ENCODE measurements at regions not wholly inside any gene's neighbourhood (a gene's known extent, or its start where the extent isn't known, plus 50 kb on each side); places are given as distances from the start of the nearest gene placed in this dataset.

- DNase-seq = no peak
Measured at GRCh38 chr4:14309431-14309830, 681.9 kb upstream of the BOD1L1 start.

GRCh38 chr4:14313757-14314156 lies 686.2 kb upstream of the BOD1L1 start:
- Histone ChIP-seq H3K27me3 (ENCODE audit: control insufficient read depth, insufficient read depth, low read length) (no peaks in the 10 kb centered on the region), H3K4me1 (ENCODE audit: control insufficient read depth, insufficient read depth, low read length, poor library complexity, severe bottlenecking) (no peaks in the 10 kb centered on the region)

More at GRCh38 chr4:14309431-14309830, 681.9 kb upstream of the BOD1L1 start:
- H3K9me3 ChIP-seq (ENCODE audit: control insufficient read depth in 2 of 2, low read length in 2 of 2) = no peaks in the 10 kb centered on the region
- H3K4me1 Mint-ChIP-seq = no peaks in the 10 kb centered on the region
- H3K4me3 ChIP-seq (ENCODE audit: low read depth, low read length) = no peak overlapping the region
- H3K36me3 Mint-ChIP-seq = no peaks in the 10 kb centered on the region
- peaks cover 0 to 6% (median 2%) of the 10 kb centered on the region in 7 donors for H3K9me3 Mint-ChIP-seq
- H3K27ac Mint-ChIP-seq = no peak overlapping the region
- no peaks in the 10 kb centered on the region for H3K4me1 ChIP-seq (ENCODE audit: control insufficient read depth, insufficient read depth, low read length, poor library complexity, severe bottlenecking)
- no peaks in the 10 kb centered on the region for H3K36me3 ChIP-seq (ENCODE audit: control insufficient read depth, insufficient read depth, low read length)
- no peak overlapping the region for H3K4me3 Mint-ChIP-seq
- no peaks in the 10 kb centered on the region for H3K27me3 ChIP-seq (ENCODE audit: control insufficient read depth, insufficient read depth, low read length)
- no peak overlapping the region for H3K27ac ChIP-seq (ENCODE audit: insufficient read depth, low read length, poor library complexity, severe bottlenecking)
- ATAC-seq (ENCODE audit: low read depth in 2 of 2) = no peak
- H3K27me3 Mint-ChIP-seq = no peaks in the 10 kb centered on the region

GRCh38 chr4:14315129-14315528 lies 687.2 kb upstream of the CPEB2 start:
- no peaks in the 10 kb centered on the region for H3K36me3 ChIP-seq (ENCODE audit: control insufficient read depth, insufficient read depth, low read length)
- H3K4me1 ChIP-seq (ENCODE audit: control insufficient read depth, insufficient read depth, low read length, poor library complexity, severe bottlenecking) = no peaks in the 10 kb centered on the region
- H3K9me3 Mint-ChIP-seq = peaks cover 0 to 6% (median 2%) of the 10 kb centered on the region in 7 donors
- no peak overlapping the region for H3K27ac ChIP-seq (ENCODE audit: insufficient read depth, low read length, poor library complexity, severe bottlenecking)
- ATAC-seq (ENCODE audit: low read depth in 2 of 2) = no peak
- no peak overlapping the region for H3K4me3 Mint-ChIP-seq
- no peaks in the 10 kb centered on the region for H3K36me3 Mint-ChIP-seq
- no peaks in the 10 kb centered on the region for H3K27me3 ChIP-seq (ENCODE audit: control insufficient read depth, insufficient read depth, low read length)
- H3K4me1 Mint-ChIP-seq = no peaks in the 10 kb centered on the region
- H3K9me3 ChIP-seq (ENCODE audit: control insufficient read depth in 2 of 2, low read length in 2 of 2) = no peaks in the 10 kb centered on the region
- H3K27me3 Mint-ChIP-seq = no peaks in the 10 kb centered on the region
- H3K27ac Mint-ChIP-seq = no peak overlapping the region
- no peak for DNase-seq
- H3K4me3 ChIP-seq (ENCODE audit: low read depth, low read length) = no peak overlapping the region

More at GRCh38 chr4:14313757-14314156, 686.2 kb upstream of the BOD1L1 start:
- no peaks in the 10 kb centered on the region for H3K4me1 Mint-ChIP-seq
- no peaks in the 10 kb centered on the region for H3K36me3 ChIP-seq (ENCODE audit: control insufficient read depth, insufficient read depth, low read length)
- DNase-seq = no peak
- H3K27ac ChIP-seq (ENCODE audit: insufficient read depth, low read length, poor library complexity, severe bottlenecking) = no peak overlapping the region
- no peaks in the 10 kb centered on the region for H3K27me3 Mint-ChIP-seq
- no peak overlapping the region for H3K27ac Mint-ChIP-seq
- no peak for ATAC-seq (ENCODE audit: low read depth in 2 of 2)
- H3K9me3 ChIP-seq (ENCODE audit: control insufficient read depth in 2 of 2, low read length in 2 of 2) = no peaks in the 10 kb centered on the region
- H3K9me3 Mint-ChIP-seq = peaks cover 0 to 6% (median 1%) of the 10 kb centered on the region in 7 donors
- no peak overlapping the region for H3K4me3 ChIP-seq (ENCODE audit: low read depth, low read length)
- H3K36me3 Mint-ChIP-seq = no peaks in the 10 kb centered on the region
- H3K4me3 Mint-ChIP-seq = no peak overlapping the region

GRCh38 chr4:14317351-14317750 lies 684.9 kb upstream of the CPEB2 start:
- no peak for DNase-seq

GRCh38 chr4:14318671-14319070 lies 683.6 kb upstream of the CPEB2 start:
- H3K9me3 Mint-ChIP-seq = peaks cover 0 to 6% (median 0%) of the 10 kb centered on the region in 7 donors
- DNase-seq (no peak), ATAC-seq (ENCODE audit: low read depth in 2 of 2) (no peak)
- H3K27ac Mint-ChIP-seq = no peak overlapping the region
- Histone ChIP-seq H3K4me1 (ENCODE audit: control insufficient read depth, insufficient read depth, low read length, poor library complexity, severe bottlenecking) (no peaks in the 10 kb centered on the region), H3K4me3 (ENCODE audit: low read depth, low read length) (no peak overlapping the region), H3K27ac (ENCODE audit: insufficient read depth, low read length, poor library complexity, severe bottlenecking) (no peak overlapping the region), H3K9me3 (ENCODE audit: control insufficient read depth in 2 of 2, low read length in 2 of 2) (no peaks in the 10 kb centered on the region), H3K36me3 (ENCODE audit: control insufficient read depth, insufficient read depth, low read length) (no peaks in the 10 kb centered on the region), H3K27me3 (ENCODE audit: control insufficient read depth, insufficient read depth, low read length) (no peaks in the 10 kb centered on the region)
- no peak overlapping the region for H3K4me3 Mint-ChIP-seq
- no peaks in the 10 kb centered on the region for H3K4me1 Mint-ChIP-seq
- no peaks in the 10 kb centered on the region for H3K27me3 Mint-ChIP-seq
- H3K36me3 Mint-ChIP-seq = no peaks in the 10 kb centered on the region

More at GRCh38 chr4:14317351-14317750, 684.9 kb upstream of the CPEB2 start:
- Mint-ChIP-seq H3K9me3 (peaks cover 0 to 4% (median 0%) of the 10 kb centered on the region in 7 donors), H3K4me3 (no peak overlapping the region), H3K4me1 (no peaks in the 10 kb centered on the region), H3K27me3 (no peaks in the 10 kb centered on the region), H3K36me3 (no peaks in the 10 kb centered on the region), H3K27ac (no peak overlapping the region)
- Histone ChIP-seq H3K4me3 (ENCODE audit: low read depth, low read length) (no peak overlapping the region), H3K36me3 (ENCODE audit: control insufficient read depth, insufficient read depth, low read length) (no peaks in the 10 kb centered on the region), H3K9me3 (ENCODE audit: control insufficient read depth in 2 of 2, low read length in 2 of 2) (no peaks in the 10 kb centered on the region), H3K27me3 (ENCODE audit: control insufficient read depth, insufficient read depth, low read length) (no peaks in the 10 kb centered on the region), H3K27ac (ENCODE audit: insufficient read depth, low read length, poor library complexity, severe bottlenecking) (no peak overlapping the region), H3K4me1 (ENCODE audit: control insufficient read depth, insufficient read depth, low read length, poor library complexity, severe bottlenecking) (no peaks in the 10 kb centered on the region)
- ATAC-seq (ENCODE audit: low read depth in 2 of 2) = no peak

GRCh38 chr4:14321723-14322122 lies 680.6 kb upstream of the CPEB2 start:
- DNase-seq (no peak), ATAC-seq (ENCODE audit: low read depth in 2 of 2) (no peak)
- Histone ChIP-seq H3K4me1 (ENCODE audit: control insufficient read depth, insufficient read depth, low read length, poor library complexity, severe bottlenecking) (no peaks in the 10 kb centered on the region), H3K27me3 (ENCODE audit: control insufficient read depth, insufficient read depth, low read length) (no peaks in the 10 kb centered on the region), H3K36me3 (ENCODE audit: control insufficient read depth, insufficient read depth, low read length) (no peaks in the 10 kb centered on the region), H3K27ac (ENCODE audit: insufficient read depth, low read length, poor library complexity, severe bottlenecking) (no peak overlapping the region), H3K9me3 (ENCODE audit: control insufficient read depth in 2 of 2, low read length in 2 of 2) (no peaks in the 10 kb centered on the region), H3K4me3 (ENCODE audit: low read depth, low read length) (no peak overlapping the region)
- no peaks in the 10 kb centered on the region for H3K27me3 Mint-ChIP-seq
- H3K36me3 Mint-ChIP-seq = no peaks in the 10 kb centered on the region
- peaks cover 0 to 8% (median 4%) of the 10 kb centered on the region in 7 donors for H3K9me3 Mint-ChIP-seq
- no peaks in the 10 kb centered on the region for H3K4me1 Mint-ChIP-seq
- H3K4me3 Mint-ChIP-seq = no peak overlapping the region
- H3K27ac Mint-ChIP-seq = no peak overlapping the region

GRCh38 chr4:14323191-14323590 lies 679.1 kb upstream of the CPEB2 start:
- H3K27ac ChIP-seq (ENCODE audit: insufficient read depth, low read length, poor library complexity, severe bottlenecking) = no peak overlapping the region
- Mint-ChIP-seq H3K36me3 (no peaks in the 10 kb centered on the region), H3K9me3 (peaks cover 0 to 8% (median 4%) of the 10 kb centered on the region in 7 donors), H3K27ac (no peak overlapping the region), H3K27me3 (no peaks in the 10 kb centered on the region), H3K4me3 (no peak overlapping the region), H3K4me1 (no peaks in the 10 kb centered on the region)
- no peak overlapping the region for H3K4me3 ChIP-seq (ENCODE audit: low read depth, low read length)
- DNase-seq = no peak
- H3K36me3 ChIP-seq (ENCODE audit: control insufficient read depth, insufficient read depth, low read length) = no peaks in the 10 kb centered on the region
- H3K9me3 ChIP-seq (ENCODE audit: control insufficient read depth in 2 of 2, low read length in 2 of 2) = no peaks in the 10 kb centered on the region
- H3K27me3 ChIP-seq (ENCODE audit: control insufficient read depth, insufficient read depth, low read length) = no peaks in the 10 kb centered on the region
- no peak for ATAC-seq (ENCODE audit: low read depth in 2 of 2)
- no peaks in the 10 kb centered on the region for H3K4me1 ChIP-seq (ENCODE audit: control insufficient read depth, insufficient read depth, low read length, poor library complexity, severe bottlenecking)

- H3K4me1 Mint-ChIP-seq = no peaks in the 10 kb centered on the region
- H3K4me1 ChIP-seq (ENCODE audit: control insufficient read depth, insufficient read depth, low read length, poor library complexity, severe bottlenecking) = no peaks in the 10 kb centered on the region
- no peak overlapping the region for H3K4me3 Mint-ChIP-seq
- peaks cover 0 to 12% (median 2%) of the 10 kb centered on the region in 7 donors for H3K9me3 Mint-ChIP-seq
- no peaks in the 10 kb centered on the region for H3K36me3 ChIP-seq (ENCODE audit: control insufficient read depth, insufficient read depth, low read length)
- H3K36me3 Mint-ChIP-seq = no peaks in the 10 kb centered on the region
- ATAC-seq (ENCODE audit: low read depth in 2 of 2) (no peak), DNase-seq (no peak)
- no peaks in the 10 kb centered on the region for H3K27me3 ChIP-seq (ENCODE audit: control insufficient read depth, insufficient read depth, low read length)
- no peak overlapping the region for H3K27ac ChIP-seq (ENCODE audit: insufficient read depth, low read length, poor library complexity, severe bottlenecking)
- no peak overlapping the region for H3K4me3 ChIP-seq (ENCODE audit: low read depth, low read length)
- H3K27ac Mint-ChIP-seq = no peak overlapping the region
- H3K27me3 Mint-ChIP-seq = no peaks in the 10 kb centered on the region
- H3K9me3 ChIP-seq (ENCODE audit: control insufficient read depth in 2 of 2, low read length in 2 of 2) = no peaks in the 10 kb centered on the region
Measured at GRCh38 chr4:14329228-14329627, 673.1 kb upstream of the CPEB2 start.

Data from CD4-positive, CD25-positive, alpha-beta regulatory T cell (primary cell).